Neural cell (in vitro differentiated cells): ENCODE measurements at regions not wholly inside any gene's neighbourhood (a gene's known extent, or its start where the extent isn't known, plus 50 kb on each side); places are given as distances from the start of the nearest gene placed in this dataset.

Experiments
- CTCF ChIP-seq: fragments of 450-650 bp; IDR thresholded peaks from 2 replicates; pipeline ENCODE4 v1.5.1; 2014; ENCODE audit warnings: antibody characterized with exemption, mild to moderate bottlenecking, moderate library complexity; ENCODE audit not compliant: poor library complexity, severe bottlenecking
- EP300 ChIP-seq: fragments of 450-650 bp; conservative IDR thresholded peaks from 2 replicates; pipeline ENCODE4 v1.6.1; 2014; ENCODE audit warnings: antibody characterized with exemption, mild to moderate bottlenecking, moderate library complexity; ENCODE audit not compliant: poor library complexity, severe bottlenecking
- EZH2 ChIP-seq: fragments of 200-600, 300-800 bp; shearing (Covaris generic), sonication (generic); IDR thresholded peaks from 2 replicates; pipeline ENCODE4 v1.6.1; 2014; ENCODE audit warnings: antibody characterized with exemption, low read length, borderline replicate concordance, mild to moderate bottlenecking; ENCODE audit not compliant: insufficient read depth, poor library complexity, severe bottlenecking
- MXI1 ChIP-seq: fragments of 450-650 bp; conservative IDR thresholded peaks from 2 replicates; pipeline ENCODE4 v1.6.1; 2014; ENCODE audit warnings: antibody characterized with exemption, mild to moderate bottlenecking; ENCODE audit not compliant: poor library complexity, severe bottlenecking
- POLR2AphosphoS5 ChIP-seq: IDR thresholded peaks from 2 replicates; pipeline ENCODE4 v1.6.1; 2012
- REST ChIP-seq: IDR thresholded peaks from 2 replicates; pipeline ENCODE4 v1.6.1; 2012; ENCODE audit warnings: borderline replicate concordance
- TAF1 ChIP-seq: IDR thresholded peaks from 2 replicates; pipeline ENCODE4 v1.6.1; 2012; ENCODE audit warnings: low read depth

- TF ChIP-seq CTCF = no peak
- no peak for TF ChIP-seq EP300
- TF ChIP-seq EZH2 = no peak
- no peak for TF ChIP-seq POLR2AphosphoS5
- TF ChIP-seq TAF1 = no peak
- no peak for TF ChIP-seq REST
- TF ChIP-seq MXI1 = no peak
These were observed 760.2 kb downstream of the STIM2 start for GRCh38 chr4:27620886-27621285.
